Neural progenitor cell (in vitro differentiated cells): ENCODE measurements at regions not wholly inside any gene's neighbourhood (a gene's known extent, or its start where the extent isn't known, plus 50 kb on each side); places are given as distances from the start of the nearest gene placed in this dataset.

Experiments used
- CTCF ChIP-seq: fragments of 200-600 bp; sonication (generic); IDR thresholded peaks from 2 replicates; pipeline ENCODE4 v1.5.1; 2017; ENCODE audit warnings: antibody characterized with exemption, mild to moderate bottlenecking
- EZH2 ChIP-seq: fragments of 200-600 bp; sonication (generic); IDR thresholded peaks from 2 replicates; pipeline ENCODE4 v1.6.1; 2017; ENCODE audit warnings: antibody characterized with exemption, mild to moderate bottlenecking, moderate library complexity
- EZH2phosphoT487 ChIP-seq: fragments of 200-600 bp; sonication (generic); IDR thresholded peaks from 2 replicates; pipeline ENCODE4 v1.6.1; 2017; ENCODE audit warnings: antibody characterized with exemption

GRCh38 chr4:61143461-61143860 is 56.7 kb upstream of the ADGRL3 start:
- no peak for TF ChIP-seq CTCF
- TF ChIP-seq EZH2: no peak
- TF ChIP-seq EZH2phosphoT487: no peak
